IMR-90 (cell line): ENCODE measurements at regions not wholly inside any gene's neighbourhood (a gene's known extent, or its start where the extent isn't known, plus 50 kb on each side); places are given as distances from the start of the nearest gene placed in this dataset.

Source experiments
- ATAC-seq: fragments of 200-7000 bp; cut with Tn5 transposase; 2 replicates; pipeline ENCODE4 v1.9.1; 2020; ENCODE audit warnings: low read depth, mild to moderate bottlenecking, moderate library complexity
- BruUV-seq: library from RNA; stranded (reverse); fragments of 400-500 nt; replicated peaks from 2 replicates; lab custom pipeline; 2021; lab: Mats Ljungman, UMichigan
- CTCF ChIA-PET: fragments of 300-600 bp; formaldehyde crosslinking; extraction: SDS; loops from one replicate; lab custom pipeline; 2021; ENCODE audit warnings: antibody characterized with exemption; lab: Yijun Ruan, JAX
- POLR2A ChIA-PET: fragments of 300-600 bp; sonication (Branson Sonifier 250); formaldehyde crosslinking; loops from one replicate; lab custom pipeline; 2022; ENCODE audit warnings: antibody characterized with exemption; ENCODE audit not compliant: unreplicated experiment; lab: Charles Lee
- DNase-seq: peaks from one replicate; pipeline ENCODE4 v3.0.0; 2013
- H2AFZ ChIP-seq: replicated peaks from 2 replicates; pipeline ENCODE3; 2013; ENCODE audit warnings: low read length, mild to moderate bottlenecking; ENCODE audit not compliant: poor library complexity
- H2AK5ac ChIP-seq: 2 replicates; pipeline ENCODE4 v1.6.1; 2013; ENCODE audit warnings: low read depth, low read length, inconsistent platforms
- H2AK9ac ChIP-seq: replicated peaks from 2 replicates; pipeline ENCODE3; 2013; ENCODE audit warnings: mild to moderate bottlenecking, low read depth, low read length, moderate library complexity; ENCODE audit not compliant: poor library complexity
- H2BK120ac ChIP-seq: 2 replicates; pipeline ENCODE4 v1.6.1; 2013; ENCODE audit warnings: low read depth, low read length, inconsistent platforms
- H2BK15ac ChIP-seq: 3 replicates; pipeline ENCODE4 v1.6.1; 2013; ENCODE audit warnings: low read depth, low read length, inconsistent platforms
- H2BK20ac ChIP-seq: 2 replicates; pipeline ENCODE4 v1.6.1; 2013; ENCODE audit warnings: low read depth, mild to moderate bottlenecking, inconsistent platforms, low read length, moderate library complexity
- H2BK5ac ChIP-seq: 2 replicates; pipeline ENCODE4 v1.6.1; 2013; ENCODE audit warnings: mild to moderate bottlenecking, low read depth, low read length, inconsistent platforms; ENCODE audit not compliant: poor library complexity, severe bottlenecking
- H3K14ac ChIP-seq: replicated peaks from 2 replicates; pipeline ENCODE4 v1.6.1; 2013; ENCODE audit warnings: low read depth, low read length, inconsistent platforms
- H3K18ac ChIP-seq: 2 replicates; pipeline ENCODE4 v1.6.1; 2013; ENCODE audit warnings: low read depth, low read length, control low read depth
- H3K23ac ChIP-seq: 2 replicates; pipeline ENCODE4 v1.6.1; 2013; ENCODE audit warnings: low read depth, low read length, inconsistent platforms
- H3K27ac ChIP-seq: 2 replicates; pipeline ENCODE4 v1.5.1; 2013; ENCODE audit warnings: mild to moderate bottlenecking, control low read depth, low read length; ENCODE audit not compliant: insufficient read depth
- H3K27me3 ChIP-seq: 2 replicates; pipeline ENCODE4 v1.6.1; 2013; ENCODE audit warnings: low read length; ENCODE audit not compliant: control insufficient read depth, insufficient read depth
- H3K36me3 ChIP-seq: 2 replicates; pipeline ENCODE4 v1.6.1; 2013; ENCODE audit warnings: low read length, mixed read lengths; ENCODE audit not compliant: control insufficient read depth, insufficient read depth
- H3K4ac ChIP-seq: 2 replicates; pipeline ENCODE4 v1.6.1; 2013; ENCODE audit warnings: low read depth, low read length, inconsistent platforms
- H3K4me1 ChIP-seq: 2 replicates; pipeline ENCODE4 v1.6.1; 2013; ENCODE audit warnings: low read length, mixed read lengths; ENCODE audit not compliant: control insufficient read depth, insufficient read depth
- H3K4me2 ChIP-seq: 2 replicates; pipeline ENCODE4 v1.6.1; 2013; ENCODE audit warnings: low read depth, mild to moderate bottlenecking, control low read depth, low read length, moderate library complexity
- H3K4me3 ChIP-seq: 2 replicates; pipeline ENCODE4 v1.5.1; 2013; ENCODE audit warnings: low read depth, mild to moderate bottlenecking, control low read depth, low read length, moderate library complexity; ENCODE audit not compliant: insufficient read depth
- H3K56ac ChIP-seq: 2 replicates; pipeline ENCODE4 v1.6.1; 2013; ENCODE audit warnings: low read length, inconsistent platforms; ENCODE audit not compliant: insufficient read depth; ENCODE audit errors: extremely low read depth
- H3K79me1 ChIP-seq, 2 experiments: 2 replicates each; pipeline ENCODE4 v1.6.1; 2013; ENCODE audit warnings: low read length in 2 of 2, inconsistent platforms in 1 of 2, low read depth in 1 of 2
- H3K9ac ChIP-seq: 2 replicates; pipeline ENCODE4 v1.6.1; 2013; ENCODE audit warnings: low read depth, low read length, control low read depth
- H3K9me1 ChIP-seq: 2 replicates; pipeline ENCODE4 v1.6.1; 2013; ENCODE audit warnings: low read length, inconsistent platforms; ENCODE audit not compliant: insufficient read depth
- H3K9me3 ChIP-seq: 2 replicates; pipeline ENCODE4 v1.6.1; 2013; ENCODE audit warnings: low read length; ENCODE audit not compliant: control insufficient read depth, insufficient read depth
- H4K20me1 ChIP-seq: 2 replicates; pipeline ENCODE4 v1.6.1; 2013; ENCODE audit warnings: low read length, inconsistent platforms; ENCODE audit not compliant: insufficient read depth
- H4K5ac ChIP-seq: 2 replicates; pipeline ENCODE4 v1.6.1; 2013; ENCODE audit warnings: mild to moderate bottlenecking, low read depth, low read length, control low read depth
- H4K8ac ChIP-seq, 2 experiments: 2 replicates each; pipeline ENCODE4 v1.6.1; 2013; ENCODE audit warnings: low read depth in 2 of 2, low read length in 2 of 2, control low read depth in 1 of 2, inconsistent platforms in 1 of 2
- H4K91ac ChIP-seq: 2 replicates; pipeline ENCODE4 v1.6.1; 2013; ENCODE audit warnings: low read depth, low read length, inconsistent platforms; ENCODE audit not compliant: insufficient read depth
- BHLHE40 ChIP-seq: fragments of 150-350 bp; IDR thresholded peaks from 2 replicates; pipeline ENCODE4 v1.6.1; 2016; ENCODE audit warnings: mild to moderate bottlenecking, low read depth, low read length
- CEBPB ChIP-seq: IDR thresholded peaks from 2 replicates; pipeline ENCODE4 v1.6.1; 2012; ENCODE audit warnings: low read depth, low read length, improper control_type of control experiment
- CHD1 ChIP-seq: IDR thresholded peaks from 2 replicates; pipeline ENCODE4 v1.6.1; 2012; ENCODE audit warnings: low read depth, low read length, improper control_type of control experiment
- CTCF ChIP-seq: conservative IDR thresholded peaks from 2 replicates; pipeline ENCODE4 v1.5.1; 2012; ENCODE audit warnings: mild to moderate bottlenecking, low read depth, low read length, improper control_type of control experiment
- ELK1 ChIP-seq: fragments of 150-350 bp; IDR thresholded peaks from 2 replicates; pipeline ENCODE4 v1.6.1; 2016; ENCODE audit warnings: low read depth, mild to moderate bottlenecking, low read length, moderate library complexity, borderline replicate concordance
- FOS ChIP-seq: fragments of 150-350 bp; IDR thresholded peaks from 2 replicates; pipeline ENCODE4 v1.6.1; 2016; ENCODE audit warnings: low read depth, low read length
- MAFK ChIP-seq: IDR thresholded peaks from 2 replicates; pipeline ENCODE4 v1.6.1; 2012; ENCODE audit warnings: low read depth, low read length, improper control_type of control experiment
- MAZ ChIP-seq: IDR thresholded peaks from 2 replicates; pipeline ENCODE4 v1.6.1; 2012; ENCODE audit warnings: low read depth, mild to moderate bottlenecking, low read length, improper control_type of control experiment, moderate library complexity, borderline replicate concordance
- MXI1 ChIP-seq: IDR thresholded peaks from 2 replicates; pipeline ENCODE4 v1.6.1; 2012; ENCODE audit warnings: low read depth, mild to moderate bottlenecking, low read length, moderate library complexity, borderline replicate concordance
- NFE2L2 ChIP-seq: fragments of 150-350 bp; IDR thresholded peaks from 2 replicates; pipeline ENCODE4 v1.6.1; 2016; ENCODE audit warnings: low read depth, mild to moderate bottlenecking, low read length
- POLR2A ChIP-seq: IDR thresholded peaks from 2 replicates; pipeline ENCODE4 v1.6.1; 2012; ENCODE audit warnings: mild to moderate bottlenecking, low read depth, low read length
- RAD21 ChIP-seq: IDR thresholded peaks from 2 replicates; pipeline ENCODE4 v1.6.1; 2012; ENCODE audit warnings: low read length, improper control_type of control experiment
- RCOR1 ChIP-seq: IDR thresholded peaks from 2 replicates; pipeline ENCODE4 v1.6.1; 2012; ENCODE audit warnings: mild to moderate bottlenecking, low read length, improper control_type of control experiment; ENCODE audit not compliant: insufficient replicate concordance
- RFX5 ChIP-seq: IDR thresholded peaks from 2 replicates; pipeline ENCODE4 v1.8.0; 2012; ENCODE audit warnings: low read depth, mild to moderate bottlenecking, low read length, moderate library complexity
- SMC3 ChIP-seq: fragments of 150-350 bp; IDR thresholded peaks from 2 replicates; pipeline ENCODE4 v1.6.1; 2016; ENCODE audit warnings: low read depth, mild to moderate bottlenecking, antibody characterized with exemption, low read length, moderate library complexity
- USF2 ChIP-seq: fragments of 150-350 bp; IDR thresholded peaks from 2 replicates; pipeline ENCODE4 v1.6.1; 2017; ENCODE audit warnings: mild to moderate bottlenecking, antibody characterized with exemption, low read length, low read depth
- WGBS, 2 experiments: methylation state at CpG; one replicate each; pipeline versions ENCODE4 v1.1.5 to v1.1.7; 2013; ENCODE audit warnings: missing lambda C conversion rate in 2 of 2; ENCODE audit not compliant: insufficient read length in 1 of 2; ENCODE audit errors: extremely low coverage in 2 of 2; 5-methylcytosine and 5-hydroxymethylcytosine counted together
- dilution Hi-C: fragments of 300-500 bp; cut with HindIII; formaldehyde crosslinking; loops from one replicate; pipeline ENCODE4 v1.14.3; 2018; ENCODE audit warnings: low sequenced_read_pairs; ENCODE audit not compliant: unreplicated experiment
- in situ Hi-C: fragments of 300-500 bp; cut with MboI; formaldehyde crosslinking; loops from 3 replicates; pipeline ENCODE4 v1.14.3; 2019; ENCODE audit warnings: low sequenced_read_pairs, inconsistent platforms, mixed read lengths
- intact Hi-C: fragments of 100-400 bp; cut with micrococcal nuclease; formaldehyde crosslinking; loops from 2 replicates; pipeline ENCODE4 v1.10.0; 2022

GRCh38 chr1:38696371-38696770 lies 163.2 kb downstream of the RRAGC start:
- intact Hi-C loops (no loop called here), dilution Hi-C loops (no loop called here), in situ Hi-C loops (no loop called here)
- Histone ChIP-seq H3K9ac (no peak overlapping the region), H3K27ac (no peak overlapping the region), H3K4me1 (no peaks in the 10 kb centered on the region), H3K27me3 (no peaks in the 10 kb centered on the region), H3K56ac (no peak overlapping the region), H3K36me3 (no peaks in the 10 kb centered on the region), H3K79me1 (no peaks in the 10 kb centered on the region), H2BK15ac (no peak overlapping the region), H4K5ac (no peak overlapping the region), H3K4ac (no peak overlapping the region), H4K20me1 (no peaks in the 10 kb centered on the region), H2AK9ac (no peak overlapping the region), H3K9me1 (no peaks in the 10 kb centered on the region), H4K8ac (no peak overlapping the region), H3K23ac (no peak overlapping the region), H2AK5ac (no peak overlapping the region), H4K91ac (no peak overlapping the region), H2BK20ac (no peak overlapping the region), H3K9me3 (no peaks in the 10 kb centered on the region), H2BK120ac (no peak overlapping the region), H2AFZ (no peak overlapping the region), H3K4me3 (no peak overlapping the region), H3K4me2 (no peak overlapping the region), H2BK5ac (no peak overlapping the region), H3K14ac (no peak overlapping the region), H3K18ac (no peak overlapping the region)
- CTCF ChIA-PET: no interaction called here
- POLR2A ChIA-PET: no interaction called here
- ATAC-seq (no peak), DNase-seq (no peak)
- no TSS peak for BruUV-seq
- no peak for TF ChIP-seq POLR2A
- no peak for TF ChIP-seq NFE2L2
- no peak for TF ChIP-seq RFX5
- no peak for TF ChIP-seq MAFK
- no peak for TF ChIP-seq CHD1
- no peak for TF ChIP-seq BHLHE40
- no peak for TF ChIP-seq MAZ
- no peak for TF ChIP-seq RCOR1
- no peak for TF ChIP-seq USF2
- no peak for TF ChIP-seq FOS
- no peak for TF ChIP-seq MXI1
- no peak for TF ChIP-seq SMC3
- no peak for TF ChIP-seq CEBPB
- TF ChIP-seq ELK1: no peak
- no peak for TF ChIP-seq RAD21
- no peak for TF ChIP-seq CTCF
- WGBS, 2 experiments: 80% methylated on average over 1 of the region's 2 CpGs; no CpG with 5 or more reads in 1 of the 2 experiments
